ENCODE measurements at regions not wholly inside any gene's neighbourhood (a gene's known extent, or its start where the extent isn't known, plus 50 kb on each side); places are given as distances from the start of the nearest gene placed in this dataset.

GRCh38 chr2:12293874-12294273 is 422.9 kb upstream of the TRIB2 start:
- Histone ChIP-seq H3K4me1 (ENCODE audit: control insufficient read depth, insufficient read depth, low read length) (no peaks in the 10 kb centered on the region), H3K36me3 (ENCODE audit: control insufficient read depth, insufficient read depth, low read length) (no peaks in the 10 kb centered on the region), H3K4me3 (ENCODE audit: low read length) (no peak overlapping the region), H3K9me3 (ENCODE audit: control insufficient read depth, low read length) (no peaks in the 10 kb centered on the region), H3K27me3 (ENCODE audit: control insufficient read depth, insufficient read depth, low read length) (no peaks in the 10 kb centered on the region), H3K9ac (ENCODE audit: low read length) (no peak overlapping the region)

GRCh38 chr2:12295856-12296519 is 420.7 kb upstream of the TRIB2 start:
- H3K9me3 ChIP-seq (ENCODE audit: control insufficient read depth, low read length) = no peaks in the 10 kb centered on the region
- H3K9ac ChIP-seq (ENCODE audit: low read length) = no peak overlapping the region
- no peaks in the 10 kb centered on the region for H3K4me1 ChIP-seq (ENCODE audit: control insufficient read depth, insufficient read depth, low read length)
- no peaks in the 10 kb centered on the region for H3K36me3 ChIP-seq (ENCODE audit: control insufficient read depth, insufficient read depth, low read length)
- no peaks in the 10 kb centered on the region for H3K27me3 ChIP-seq (ENCODE audit: control insufficient read depth, insufficient read depth, low read length)
- no peak overlapping the region for H3K4me3 ChIP-seq (ENCODE audit: low read length)

- Histone ChIP-seq H3K4me1 (ENCODE audit: control insufficient read depth, insufficient read depth, low read length) (no peaks in the 10 kb centered on the region), H3K9ac (ENCODE audit: low read length) (no peak overlapping the region), H3K27me3 (ENCODE audit: control insufficient read depth, insufficient read depth, low read length) (no peaks in the 10 kb centered on the region), H3K9me3 (ENCODE audit: control insufficient read depth, low read length) (no peaks in the 10 kb centered on the region), H3K4me3 (ENCODE audit: low read length) (no peak overlapping the region), H3K36me3 (ENCODE audit: control insufficient read depth, insufficient read depth, low read length) (no peaks in the 10 kb centered on the region)
Measured at GRCh38 chr2:12296915-12297314, 419.8 kb upstream of the TRIB2 start.

GRCh38 chr2:12298352-12298751 is 418.4 kb upstream of the TRIB2 start:
- Histone ChIP-seq H3K9me3 (ENCODE audit: control insufficient read depth, low read length) (no peaks in the 10 kb centered on the region), H3K4me1 (ENCODE audit: control insufficient read depth, insufficient read depth, low read length) (no peaks in the 10 kb centered on the region), H3K27me3 (ENCODE audit: control insufficient read depth, insufficient read depth, low read length) (no peaks in the 10 kb centered on the region), H3K9ac (ENCODE audit: low read length) (no peak overlapping the region), H3K4me3 (ENCODE audit: low read length) (no peak overlapping the region), H3K36me3 (ENCODE audit: control insufficient read depth, insufficient read depth, low read length) (no peaks in the 10 kb centered on the region)

- no peak overlapping the region for H3K9ac ChIP-seq (ENCODE audit: low read length)
- H3K4me1 ChIP-seq (ENCODE audit: control insufficient read depth, insufficient read depth, low read length) = no peaks in the 10 kb centered on the region
- H3K36me3 ChIP-seq (ENCODE audit: control insufficient read depth, insufficient read depth, low read length) = no peaks in the 10 kb centered on the region
- no peaks in the 10 kb centered on the region for H3K9me3 ChIP-seq (ENCODE audit: control insufficient read depth, low read length)
- H3K4me3 ChIP-seq (ENCODE audit: low read length) = no peak overlapping the region
- no peaks in the 10 kb centered on the region for H3K27me3 ChIP-seq (ENCODE audit: control insufficient read depth, insufficient read depth, low read length)
Measured at GRCh38 chr2:12299431-12299830, 417.3 kb upstream of the TRIB2 start.

GRCh38 chr2:12300019-12300602 is 416.6 kb upstream of the TRIB2 start:
- Histone ChIP-seq H3K36me3 (ENCODE audit: control insufficient read depth, insufficient read depth, low read length) (no peaks in the 10 kb centered on the region), H3K9ac (ENCODE audit: low read length) (no peak overlapping the region), H3K9me3 (ENCODE audit: control insufficient read depth, low read length) (no peaks in the 10 kb centered on the region), H3K4me3 (ENCODE audit: low read length) (no peak overlapping the region), H3K4me1 (ENCODE audit: control insufficient read depth, insufficient read depth, low read length) (no peaks in the 10 kb centered on the region), H3K27me3 (ENCODE audit: control insufficient read depth, insufficient read depth, low read length) (no peaks in the 10 kb centered on the region)

- Histone ChIP-seq H3K9me3 (ENCODE audit: control insufficient read depth, low read length) (no peaks in the 10 kb centered on the region), H3K4me1 (ENCODE audit: control insufficient read depth, insufficient read depth, low read length) (no peaks in the 10 kb centered on the region), H3K4me3 (ENCODE audit: low read length) (no peak overlapping the region), H3K27me3 (ENCODE audit: control insufficient read depth, insufficient read depth, low read length) (no peaks in the 10 kb centered on the region), H3K9ac (ENCODE audit: low read length) (no peak overlapping the region), H3K36me3 (ENCODE audit: control insufficient read depth, insufficient read depth, low read length) (no peaks in the 10 kb centered on the region)
Measured at GRCh38 chr2:12300927-12301326, 415.8 kb upstream of the TRIB2 start.

GRCh38 chr2:12302140-12302539 is 414.6 kb upstream of the TRIB2 start:
- no peaks in the 10 kb centered on the region for H3K9me3 ChIP-seq (ENCODE audit: control insufficient read depth, low read length)
- no peaks in the 10 kb centered on the region for H3K36me3 ChIP-seq (ENCODE audit: control insufficient read depth, insufficient read depth, low read length)
- H3K4me3 ChIP-seq (ENCODE audit: low read length) = no peak overlapping the region
- H3K4me1 ChIP-seq (ENCODE audit: control insufficient read depth, insufficient read depth, low read length) = no peaks in the 10 kb centered on the region
- H3K9ac ChIP-seq (ENCODE audit: low read length) = no peak overlapping the region
- no peaks in the 10 kb centered on the region for H3K27me3 ChIP-seq (ENCODE audit: control insufficient read depth, insufficient read depth, low read length)

- H3K4me3 ChIP-seq (ENCODE audit: low read length) = no peak overlapping the region
- no peaks in the 10 kb centered on the region for H3K36me3 ChIP-seq (ENCODE audit: control insufficient read depth, insufficient read depth, low read length)
- H3K4me1 ChIP-seq (ENCODE audit: control insufficient read depth, insufficient read depth, low read length) = no peaks in the 10 kb centered on the region
- no peak overlapping the region for H3K9ac ChIP-seq (ENCODE audit: low read length)
- no peaks in the 10 kb centered on the region for H3K9me3 ChIP-seq (ENCODE audit: control insufficient read depth, low read length)
- no peaks in the 10 kb centered on the region for H3K27me3 ChIP-seq (ENCODE audit: control insufficient read depth, insufficient read depth, low read length)
Measured at GRCh38 chr2:12302691-12303090, 414.0 kb upstream of the TRIB2 start.

- Histone ChIP-seq H3K4me3 (ENCODE audit: low read length) (no peak overlapping the region), H3K9ac (ENCODE audit: low read length) (no peak overlapping the region), H3K9me3 (ENCODE audit: control insufficient read depth, low read length) (no peaks in the 10 kb centered on the region), H3K4me1 (ENCODE audit: control insufficient read depth, insufficient read depth, low read length) (no peaks in the 10 kb centered on the region), H3K36me3 (ENCODE audit: control insufficient read depth, insufficient read depth, low read length) (no peaks in the 10 kb centered on the region), H3K27me3 (ENCODE audit: control insufficient read depth, insufficient read depth, low read length) (no peaks in the 10 kb centered on the region)
Measured at GRCh38 chr2:12303181-12304030, 413.3 kb upstream of the TRIB2 start.

- Histone ChIP-seq H3K4me1 (ENCODE audit: control insufficient read depth, insufficient read depth, low read length) (no peaks in the 10 kb centered on the region), H3K36me3 (ENCODE audit: control insufficient read depth, insufficient read depth, low read length) (no peaks in the 10 kb centered on the region), H3K27me3 (ENCODE audit: control insufficient read depth, insufficient read depth, low read length) (no peaks in the 10 kb centered on the region), H3K9ac (ENCODE audit: low read length) (no peak overlapping the region), H3K4me3 (ENCODE audit: low read length) (no peak overlapping the region), H3K9me3 (ENCODE audit: control insufficient read depth, low read length) (no peaks in the 10 kb centered on the region)
Measured at GRCh38 chr2:12304564-12305171, 412.1 kb upstream of the TRIB2 start.

- H3K27me3 ChIP-seq (ENCODE audit: control insufficient read depth, insufficient read depth, low read length) = no peaks in the 10 kb centered on the region
- H3K36me3 ChIP-seq (ENCODE audit: control insufficient read depth, insufficient read depth, low read length) = no peaks in the 10 kb centered on the region
- no peaks in the 10 kb centered on the region for H3K4me1 ChIP-seq (ENCODE audit: control insufficient read depth, insufficient read depth, low read length)
- no peak overlapping the region for H3K9ac ChIP-seq (ENCODE audit: low read length)
- H3K4me3 ChIP-seq (ENCODE audit: low read length) = no peak overlapping the region
- no peaks in the 10 kb centered on the region for H3K9me3 ChIP-seq (ENCODE audit: control insufficient read depth, low read length)
Measured at GRCh38 chr2:12305931-12306330, 410.8 kb upstream of the TRIB2 start.

Measured in mucosa of stomach (tissue), 1 donor.